ENCODE measurements at regions not wholly inside any gene's neighbourhood (a gene's known extent, or its start where the extent isn't known, plus 50 kb on each side); places are given as distances from the start of the nearest gene placed in this dataset.

DNA sequence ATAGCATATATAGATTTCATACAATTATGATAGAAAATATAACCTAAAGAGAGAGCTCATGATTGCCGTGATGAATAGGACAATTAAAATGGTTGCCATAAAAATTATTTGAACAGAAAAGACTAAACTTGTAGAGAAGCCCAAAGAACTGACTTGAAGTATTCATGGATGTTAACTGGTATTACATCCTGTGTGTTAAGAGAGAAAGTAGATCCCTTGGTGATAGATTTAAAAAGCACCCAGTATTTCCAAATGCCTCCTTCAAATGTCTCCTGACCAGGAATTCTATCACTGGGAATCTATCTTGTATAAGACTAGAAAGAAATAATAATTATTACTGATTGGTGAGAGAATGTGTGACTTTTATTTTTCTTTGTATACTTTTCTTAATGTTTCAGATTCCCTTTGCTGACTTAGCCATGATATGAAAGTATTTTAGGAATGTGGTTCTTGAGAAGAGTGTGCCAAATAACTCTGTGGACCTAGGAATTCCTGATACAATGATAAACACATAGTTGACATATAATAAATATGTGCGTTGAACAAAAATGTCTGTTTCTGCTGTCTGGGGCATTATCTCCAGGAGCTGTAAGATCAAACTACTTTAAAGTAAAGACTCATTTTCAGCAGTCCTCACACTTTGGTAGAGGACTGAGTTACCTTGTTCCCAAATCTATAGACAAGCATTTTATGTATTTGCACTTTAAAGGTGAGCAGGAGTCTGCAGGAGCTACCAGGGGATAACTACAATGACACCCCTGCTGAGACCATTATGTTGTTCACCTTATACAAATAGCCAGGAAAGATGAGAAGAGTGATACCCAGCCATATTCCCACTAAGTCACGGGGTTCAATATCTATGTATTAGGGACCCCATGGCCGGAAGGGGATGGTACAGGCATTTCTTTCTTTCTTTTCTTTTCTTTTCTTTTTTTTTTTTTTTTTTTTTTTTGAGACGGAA is 211.1 kb upstream of the TLE4 start:
- no peak for TF ChIP-seq EZH2 (IDR thresholded peaks at IDR 0.05; ENCODE audit: insufficient read depth, poor library complexity, severe bottlenecking)
- TF ChIP-seq EZH2phosphoT487 (IDR thresholded peaks at IDR 0.05; ENCODE audit: insufficient read depth, low read depth): no peak

All from GM23248 (cell line).